ENCODE measurements at regions not wholly inside any gene's neighbourhood (a gene's known extent, or its start where the extent isn't known, plus 50 kb on each side); places are given as distances from the start of the nearest gene placed in this dataset.
"Not testable (repeated sequence)": the region's sequence is repeated elsewhere in the genome, so short reads cannot be mapped to it uniquely, and the experiment has no call there.

GRCh38 chr13:90796474-90796873 is 551.0 kb upstream of the MIR17HG start:
- FAIRE-seq (no peak), DNase-seq (ENCODE audit: low spot score in 2 of 2) (no peak)

- FAIRE-seq (no peak), DNase-seq (ENCODE audit: low spot score in 2 of 2) (no peak)
These were observed 550.2 kb upstream of the MIR17HG start for GRCh38 chr13:90797335-90797734.

- no peak for FAIRE-seq
- no peak for DNase-seq (ENCODE audit: low spot score in 2 of 2)
These were observed 549.1 kb upstream of the MIR17HG start for GRCh38 chr13:90798381-90798780.

- no peak for DNase-seq (ENCODE audit: low spot score in 2 of 2)
- FAIRE-seq: no peak
These were observed 547.3 kb upstream of the MIR17HG start for GRCh38 chr13:90800082-90800746.

GRCh38 chr13:90801621-90802020 is 545.9 kb upstream of the MIR17HG start:
- no peak for DNase-seq (ENCODE audit: low spot score in 2 of 2)
- no peak for FAIRE-seq

GRCh38 chr13:90803210-90803609 is 544.3 kb upstream of the MIR17HG start:
- no peak for FAIRE-seq
- DNase-seq (ENCODE audit: low spot score in 2 of 2): no peak

- DNase-seq (ENCODE audit: low spot score in 2 of 2) (no peak), FAIRE-seq (no peak)
These were observed 541.4 kb upstream of the MIR17HG start for GRCh38 chr13:90806016-90806615.

GRCh38 chr13:90806892-90807291 is 540.6 kb upstream of the MIR17HG start:
- no peak for FAIRE-seq
- DNase-seq (ENCODE audit: low spot score in 2 of 2): no peak

- peak; percentile 63 for FAIRE-seq
These were observed 538.6 kb upstream of the MIR17HG start for GRCh38 chr13:90808838-90809237.

GRCh38 chr13:90824032-90824431 is 523.5 kb upstream of the MIR17HG start:
- DNase-seq (ENCODE audit: low spot score in 2 of 2) (no peak), FAIRE-seq (no peak)

More at GRCh38 chr13:90808838-90809237, 538.6 kb upstream of the MIR17HG start:
- no peak for DNase-seq (ENCODE audit: low spot score in 2 of 2)

GRCh38 chr13:90826688-90827087 is 520.8 kb upstream of the MIR17HG start:
- FAIRE-seq (no peak), DNase-seq (ENCODE audit: low spot score in 2 of 2) (no peak)

- no peak for FAIRE-seq
- no peak for DNase-seq (ENCODE audit: low spot score in 2 of 2)
These were observed 516.7 kb upstream of the MIR17HG start for GRCh38 chr13:90830782-90831181.

GRCh38 chr13:90833951-90834350 is 513.5 kb upstream of the MIR17HG start:
- no peak for DNase-seq (ENCODE audit: low spot score in 2 of 2)
- FAIRE-seq: no peak

GRCh38 chr13:90834700-90835099 is 512.8 kb upstream of the MIR17HG start:
- DNase-seq (ENCODE audit: low spot score in 2 of 2) (no peak), FAIRE-seq (no peak)

- FAIRE-seq (peak; percentile 26), DNase-seq (ENCODE audit: low spot score in 2 of 2) (no peak)
These were observed 511.7 kb upstream of the MIR17HG start for GRCh38 chr13:90835826-90836225.

GRCh38 chr13:90838317-90838960 is 509.0 kb upstream of the MIR17HG start:
- FAIRE-seq (no peak), DNase-seq (ENCODE audit: low spot score in 2 of 2) (no peak)

- FAIRE-seq (no peak), DNase-seq (ENCODE audit: low spot score in 2 of 2) (no peak)
These were observed 508.4 kb upstream of the MIR17HG start for GRCh38 chr13:90839061-90839460.

- FAIRE-seq: no peak
- DNase-seq (ENCODE audit: low spot score in 2 of 2): no peak
These were observed 500.6 kb upstream of the MIR17HG start for GRCh38 chr13:90846936-90847335.

GRCh38 chr13:90853666-90854065 is 493.8 kb upstream of the MIR17HG start:
- not testable (repeated sequence) for DNase-seq (ENCODE audit: low spot score in 2 of 2); FAIRE-seq

- DNase-seq (ENCODE audit: low spot score in 2 of 2) (no peak), FAIRE-seq (no peak)
These were observed 489.6 kb upstream of the MIR17HG start for GRCh38 chr13:90857921-90858320.

GRCh38 chr13:90866006-90866405 is 481.5 kb upstream of the MIR17HG start:
- DNase-seq (ENCODE audit: low spot score in 2 of 2): no peak
- no peak for FAIRE-seq

GRCh38 chr13:90867336-90867683 is 480.2 kb upstream of the MIR17HG start:
- FAIRE-seq: no peak
- DNase-seq (ENCODE audit: low spot score in 2 of 2): peak in 1 of 2 donors; percentile 2

Measured in frontal cortex (tissue), 3 donors.